GM23338 (cell line): ENCODE measurements at regions not wholly inside any gene's neighbourhood (a gene's known extent, or its start where the extent isn't known, plus 50 kb on each side); places are given as distances from the start of the nearest gene placed in this dataset.

Source experiments
- ATAC-seq: fragments of 200-7000 bp; cut with Tn5 transposase; 3 replicates; pipeline ENCODE4 v1.9.1; 2020
- DNase-seq: peaks from one replicate; pipeline ENCODE4 v3.0.0-alpha.2; 2015; ENCODE audit warnings: low spot score
- H2AFZ ChIP-seq: fragments of 200-600 bp; sonication (generic); 2 replicates; pipeline ENCODE4 v1.8.0; 2016; ENCODE audit warnings: antibody characterized with exemption, mild to moderate bottlenecking, moderate library complexity
- H3F3A ChIP-seq: fragments of 200-600 bp; sonication (generic); replicated peaks from 2 replicates; pipeline ENCODE4 v1.8.0; 2017; ENCODE audit warnings: antibody characterized with exemption, mixed run types, low read depth
- H3K27ac ChIP-seq: fragments of 200-600 bp; sonication (generic); 2 replicates; pipeline ENCODE4 v1.6.1; 2016; ENCODE audit warnings: low read depth
- H3K27me3 ChIP-seq: fragments of 200-600 bp; sonication (generic); 2 replicates; pipeline ENCODE4 v1.8.0; 2016; ENCODE audit warnings: mild to moderate bottlenecking, mixed run types, moderate library complexity; ENCODE audit not compliant: insufficient read depth
- H3K36me3 ChIP-seq: fragments of 200-600 bp; sonication (generic); 2 replicates; pipeline ENCODE4 v1.8.0; 2016; ENCODE audit warnings: mild to moderate bottlenecking; ENCODE audit not compliant: insufficient read depth
- H3K4me1 ChIP-seq: fragments of 200-600 bp; sonication (generic); 2 replicates; pipeline ENCODE4 v1.8.0; 2016; ENCODE audit warnings: mild to moderate bottlenecking, moderate library complexity; ENCODE audit not compliant: insufficient read depth
- H3K4me2 ChIP-seq: fragments of 200-600 bp; sonication (generic); 2 replicates; pipeline ENCODE4 v1.7.1; 2017; ENCODE audit warnings: mixed run types
- H3K4me3 ChIP-seq: fragments of 200-600 bp; sonication (generic); 2 replicates; pipeline ENCODE4 v1.6.1; 2016; ENCODE audit warnings: mixed run types
- H3K79me2 ChIP-seq: fragments of 200-600 bp; sonication (generic); replicated peaks from 2 replicates; pipeline ENCODE4 v1.8.0; 2017; ENCODE audit warnings: mild to moderate bottlenecking; ENCODE audit not compliant: insufficient read depth
- H3K9me2 ChIP-seq: fragments of 200-600 bp; sonication (generic); 2 replicates; pipeline ENCODE4 v1.8.0; 2017; ENCODE audit not compliant: insufficient read depth
- H4K20me1 ChIP-seq: fragments of 200-600 bp; sonication (generic); replicated peaks from 2 replicates; pipeline ENCODE4 v1.8.0; 2017; ENCODE audit warnings: mild to moderate bottlenecking; ENCODE audit not compliant: insufficient read depth
- H3K27ac Mint-ChIP-seq: 2 replicates; pipeline ENCODE4 v1.8.0; 2020; ENCODE audit warnings: inconsistent platforms, mild to moderate bottlenecking, moderate library complexity, mixed read lengths
- H3K27me3 Mint-ChIP-seq: 3 replicates; pipeline ENCODE4 v1.8.0; 2022; ENCODE audit warnings: low read depth, mild to moderate bottlenecking, moderate library complexity, mixed read lengths, inconsistent platforms; ENCODE audit not compliant: insufficient read depth, poor library complexity
- H3K36me3 Mint-ChIP-seq: 3 replicates; pipeline ENCODE4 v1.8.0; 2021; ENCODE audit warnings: low read depth, mild to moderate bottlenecking, inconsistent platforms, moderate library complexity, mixed read lengths
- H3K4me1 Mint-ChIP-seq: 3 replicates; pipeline ENCODE4 v1.8.0; 2020; ENCODE audit warnings: mild to moderate bottlenecking, inconsistent platforms, mixed read lengths
- H3K4me3 Mint-ChIP-seq: 3 replicates; pipeline ENCODE4 v1.8.0; 2021; ENCODE audit warnings: moderate library complexity, mild to moderate bottlenecking, inconsistent platforms, mixed read lengths
- H3K9me3 Mint-ChIP-seq: 3 replicates; pipeline ENCODE4 v1.8.0; 2020; ENCODE audit warnings: moderate library complexity, mild to moderate bottlenecking, inconsistent platforms, mixed read lengths
- EZH2 ChIP-seq: fragments of 200-600 bp; sonication (generic); IDR thresholded peaks from one replicate; pipeline ENCODE4 v1.8.0; 2017; ENCODE audit warnings: antibody characterized with exemption, mild to moderate bottlenecking, low read depth; ENCODE audit not compliant: unreplicated experiment
- EZH2phosphoT487 ChIP-seq: fragments of 200-600 bp; sonication (generic); IDR thresholded peaks from one replicate; pipeline ENCODE4 v1.8.1; 2018; ENCODE audit warnings: antibody characterized with exemption; ENCODE audit not compliant: unreplicated experiment
- JUNB ChIP-seq: IDR thresholded peaks from one replicate; pipeline ENCODE4 v1.6.1; 2016; ENCODE audit warnings: antibody characterized with exemption; ENCODE audit not compliant: unreplicated experiment
- NANOG ChIP-seq: IDR thresholded peaks from 2 replicates; pipeline ENCODE4 v1.6.1; 2016; ENCODE audit warnings: antibody characterized with exemption, borderline replicate concordance
- ZNF114 ChIP-seq: fragments of 250-450 bp; sonication (Bioruptor Pico); IDR thresholded peaks from 2 replicates; pipeline ENCODE4 v1.5.0; 2020; ENCODE audit warnings: mild to moderate bottlenecking, moderate library complexity
- TF ChIP-seq, protein P1 (sequence below): fragments of 250-450 bp; sonication (Bioruptor Pico); IDR thresholded peaks from 2 replicates; pipeline ENCODE4 v1.5.0; 2020; ENCODE audit warnings: mild to moderate bottlenecking, moderate library complexity
- TF ChIP-seq, protein P2 (sequence below), 2 experiments: fragments of 200-600 bp in 1 of 2; sonication (generic) in 1 of 2; conservative IDR thresholded peaks; 2 replicates each; pipeline versions ENCODE4 v1.5.1 to v1.6.1; 2016 to 2017; ENCODE audit warnings: antibody characterized with exemption in 2 of 2, low read depth in 2 of 2, mild to moderate bottlenecking in 2 of 2, moderate library complexity in 1 of 2
- TF ChIP-seq, protein P3 (sequence below): IDR thresholded peaks from 2 replicates; pipeline ENCODE4 v1.6.1; 2016; ENCODE audit warnings: antibody characterized with exemption
- TF ChIP-seq, protein P4 (sequence below): IDR thresholded peaks from one replicate; pipeline ENCODE4 v1.6.1; 2018; ENCODE audit warnings: antibody characterized with exemption; ENCODE audit not compliant: unreplicated experiment

DNA sequence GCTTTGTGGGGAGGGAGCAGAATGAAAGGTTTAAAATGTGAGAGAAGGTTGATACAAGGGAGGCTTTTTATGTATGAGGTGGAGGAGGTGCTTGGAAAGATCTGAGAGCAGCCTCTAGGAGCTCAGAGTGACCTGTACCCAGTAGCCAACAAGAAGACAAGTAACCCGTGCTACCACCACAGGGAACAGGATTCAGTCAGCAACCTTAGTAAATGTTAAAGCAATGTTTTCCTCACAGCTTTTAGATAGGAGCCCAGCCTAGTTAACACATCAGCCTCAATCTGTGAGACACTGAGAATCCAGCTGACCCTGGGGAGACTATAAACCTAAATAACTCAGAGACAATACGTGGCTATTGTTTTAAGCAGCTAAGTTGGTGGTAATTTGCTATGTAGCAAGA is 194.9 kb upstream of the NT5C1B start (continued):
- TF ChIP-seq, protein P1, sequence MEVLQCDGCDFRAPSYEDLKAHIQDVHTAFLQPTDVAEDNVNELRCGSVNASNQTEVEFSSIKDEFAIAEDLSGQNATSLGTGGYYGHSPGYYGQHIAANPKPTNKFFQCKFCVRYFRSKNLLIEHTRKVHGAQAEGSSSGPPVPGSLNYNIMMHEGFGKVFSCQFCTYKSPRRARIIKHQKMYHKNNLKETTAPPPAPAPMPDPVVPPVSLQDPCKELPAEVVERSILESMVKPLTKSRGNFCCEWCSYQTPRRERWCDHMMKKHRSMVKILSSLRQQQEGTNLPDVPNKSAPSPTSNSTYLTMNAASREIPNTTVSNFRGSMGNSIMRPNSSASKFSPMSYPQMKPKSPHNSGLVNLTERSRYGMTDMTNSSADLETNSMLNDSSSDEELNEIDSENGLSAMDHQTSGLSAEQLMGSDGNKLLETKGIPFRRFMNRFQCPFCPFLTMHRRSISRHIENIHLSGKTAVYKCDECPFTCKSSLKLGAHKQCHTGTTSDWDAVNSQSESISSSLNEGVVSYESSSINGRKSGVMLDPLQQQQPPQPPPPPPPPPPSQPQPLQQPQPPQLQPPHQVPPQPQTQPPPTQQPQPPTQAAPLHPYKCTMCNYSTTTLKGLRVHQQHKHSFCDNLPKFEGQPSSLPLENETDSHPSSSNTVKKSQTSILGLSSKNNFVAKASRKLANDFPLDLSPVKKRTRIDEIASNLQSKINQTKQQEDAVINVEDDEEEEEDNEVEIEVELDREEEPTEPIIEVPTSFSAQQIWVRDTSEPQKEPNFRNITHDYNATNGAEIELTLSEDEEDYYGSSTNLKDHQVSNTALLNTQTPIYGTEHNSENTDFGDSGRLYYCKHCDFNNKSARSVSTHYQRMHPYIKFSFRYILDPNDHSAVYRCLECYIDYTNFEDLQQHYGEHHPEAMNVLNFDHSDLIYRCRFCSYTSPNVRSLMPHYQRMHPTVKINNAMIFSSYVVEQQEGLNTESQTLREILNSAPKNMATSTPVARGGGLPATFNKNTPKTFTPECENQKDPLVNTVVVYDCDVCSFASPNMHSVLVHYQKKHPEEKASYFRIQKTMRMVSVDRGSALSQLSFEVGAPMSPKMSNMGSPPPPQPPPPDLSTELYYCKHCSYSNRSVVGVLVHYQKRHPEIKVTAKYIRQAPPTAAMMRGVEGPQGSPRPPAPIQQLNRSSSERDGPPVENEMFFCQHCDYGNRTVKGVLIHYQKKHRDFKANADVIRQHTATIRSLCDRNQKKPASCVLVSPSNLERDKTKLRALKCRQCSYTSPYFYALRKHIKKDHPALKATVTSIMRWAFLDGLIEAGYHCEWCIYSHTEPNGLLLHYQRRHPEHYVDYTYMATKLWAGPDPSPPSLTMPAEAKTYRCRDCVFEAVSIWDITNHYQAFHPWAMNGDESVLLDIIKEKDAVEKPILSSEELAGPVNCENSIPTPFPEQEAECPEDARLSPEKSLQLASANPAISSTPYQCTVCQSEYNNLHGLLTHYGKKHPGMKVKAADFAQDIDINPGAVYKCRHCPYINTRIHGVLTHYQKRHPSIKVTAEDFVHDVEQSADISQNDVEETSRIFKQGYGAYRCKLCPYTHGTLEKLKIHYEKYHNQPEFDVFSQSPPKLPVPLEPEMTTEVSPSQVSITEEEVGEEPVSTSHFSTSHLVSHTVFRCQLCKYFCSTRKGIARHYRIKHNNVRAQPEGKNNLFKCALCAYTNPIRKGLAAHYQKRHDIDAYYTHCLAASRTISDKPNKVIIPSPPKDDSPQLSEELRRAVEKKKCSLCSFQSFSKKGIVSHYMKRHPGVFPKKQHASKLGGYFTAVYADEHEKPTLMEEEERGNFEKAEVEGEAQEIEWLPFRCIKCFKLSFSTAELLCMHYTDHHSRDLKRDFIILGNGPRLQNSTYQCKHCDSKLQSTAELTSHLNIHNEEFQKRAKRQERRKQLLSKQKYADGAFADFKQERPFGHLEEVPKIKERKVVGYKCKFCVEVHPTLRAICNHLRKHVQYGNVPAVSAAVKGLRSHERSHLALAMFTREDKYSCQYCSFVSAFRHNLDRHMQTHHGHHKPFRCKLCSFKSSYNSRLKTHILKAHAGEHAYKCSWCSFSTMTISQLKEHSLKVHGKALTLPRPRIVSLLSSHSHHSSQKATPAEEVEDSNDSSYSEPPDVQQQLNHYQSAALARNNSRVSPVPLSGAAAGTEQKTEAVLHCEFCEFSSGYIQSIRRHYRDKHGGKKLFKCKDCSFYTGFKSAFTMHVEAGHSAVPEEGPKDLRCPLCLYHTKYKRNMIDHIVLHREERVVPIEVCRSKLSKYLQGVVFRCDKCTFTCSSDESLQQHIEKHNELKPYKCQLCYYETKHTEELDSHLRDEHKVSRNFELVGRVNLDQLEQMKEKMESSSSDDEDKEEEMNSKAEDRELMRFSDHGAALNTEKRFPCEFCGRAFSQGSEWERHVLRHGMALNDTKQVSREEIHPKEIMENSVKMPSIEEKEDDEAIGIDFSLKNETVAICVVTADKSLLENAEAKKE (CRISPR knock-in tag), result no peak
- no peak for TF ChIP-seq ZNF114 (CRISPR knock-in tag)
- TF ChIP-seq, protein P2, sequence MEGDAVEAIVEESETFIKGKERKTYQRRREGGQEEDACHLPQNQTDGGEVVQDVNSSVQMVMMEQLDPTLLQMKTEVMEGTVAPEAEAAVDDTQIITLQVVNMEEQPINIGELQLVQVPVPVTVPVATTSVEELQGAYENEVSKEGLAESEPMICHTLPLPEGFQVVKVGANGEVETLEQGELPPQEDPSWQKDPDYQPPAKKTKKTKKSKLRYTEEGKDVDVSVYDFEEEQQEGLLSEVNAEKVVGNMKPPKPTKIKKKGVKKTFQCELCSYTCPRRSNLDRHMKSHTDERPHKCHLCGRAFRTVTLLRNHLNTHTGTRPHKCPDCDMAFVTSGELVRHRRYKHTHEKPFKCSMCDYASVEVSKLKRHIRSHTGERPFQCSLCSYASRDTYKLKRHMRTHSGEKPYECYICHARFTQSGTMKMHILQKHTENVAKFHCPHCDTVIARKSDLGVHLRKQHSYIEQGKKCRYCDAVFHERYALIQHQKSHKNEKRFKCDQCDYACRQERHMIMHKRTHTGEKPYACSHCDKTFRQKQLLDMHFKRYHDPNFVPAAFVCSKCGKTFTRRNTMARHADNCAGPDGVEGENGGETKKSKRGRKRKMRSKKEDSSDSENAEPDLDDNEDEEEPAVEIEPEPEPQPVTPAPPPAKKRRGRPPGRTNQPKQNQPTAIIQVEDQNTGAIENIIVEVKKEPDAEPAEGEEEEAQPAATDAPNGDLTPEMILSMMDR (conservative IDR thresholded peaks at IDR 0.05; ENCODE audit: low read depth in 2 of 2), result no peak
- TF ChIP-seq EZH2phosphoT487, result no peak
- TF ChIP-seq JUNB, result no peak
- TF ChIP-seq EZH2, result no peak

DNA sequence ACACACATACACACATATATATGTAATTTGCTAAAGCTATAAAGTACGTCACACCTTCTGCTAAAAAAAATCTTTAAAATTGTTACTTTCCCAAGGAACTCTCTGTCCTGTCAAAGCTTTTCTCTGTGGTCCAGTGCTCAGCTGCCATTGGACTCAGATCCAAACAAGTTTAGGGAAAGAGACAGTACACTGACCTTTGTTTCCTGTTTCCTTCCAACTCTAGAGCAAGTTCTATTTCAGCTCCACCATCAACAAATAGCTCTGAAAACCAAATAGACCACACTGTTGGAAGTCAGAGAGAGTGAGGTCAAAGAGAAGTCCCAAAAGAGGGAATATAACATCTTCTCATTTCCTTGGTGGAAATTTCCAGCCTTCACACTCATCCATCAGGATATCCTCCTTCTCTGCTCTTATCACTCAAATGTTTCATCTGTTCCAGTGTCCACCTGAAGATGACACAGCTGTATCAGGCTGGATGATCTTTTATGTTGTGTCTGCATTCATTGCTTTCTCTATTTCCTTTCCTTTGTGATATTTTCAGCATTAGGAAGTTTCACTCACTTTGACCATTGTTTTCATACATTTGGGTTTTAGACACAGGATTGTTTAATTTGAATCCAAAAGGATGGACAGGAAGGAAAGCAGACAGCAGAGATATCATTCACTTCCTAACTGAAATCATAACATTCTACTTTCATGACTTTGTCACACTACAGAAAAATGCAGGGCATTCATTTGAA is 192.3 kb upstream of the NT5C1B start:
- no peak for ATAC-seq
- H3K4me3 Mint-ChIP-seq, result no peak overlapping the region
- TF ChIP-seq NANOG (no peak), JUNB (no peak), EZH2phosphoT487 (no peak)
- TF ChIP-seq, protein P3, sequence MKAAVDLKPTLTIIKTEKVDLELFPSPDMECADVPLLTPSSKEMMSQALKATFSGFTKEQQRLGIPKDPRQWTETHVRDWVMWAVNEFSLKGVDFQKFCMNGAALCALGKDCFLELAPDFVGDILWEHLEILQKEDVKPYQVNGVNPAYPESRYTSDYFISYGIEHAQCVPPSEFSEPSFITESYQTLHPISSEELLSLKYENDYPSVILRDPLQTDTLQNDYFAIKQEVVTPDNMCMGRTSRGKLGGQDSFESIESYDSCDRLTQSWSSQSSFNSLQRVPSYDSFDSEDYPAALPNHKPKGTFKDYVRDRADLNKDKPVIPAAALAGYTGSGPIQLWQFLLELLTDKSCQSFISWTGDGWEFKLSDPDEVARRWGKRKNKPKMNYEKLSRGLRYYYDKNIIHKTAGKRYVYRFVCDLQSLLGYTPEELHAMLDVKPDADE, result no peak
- TF ChIP-seq, protein P4, sequence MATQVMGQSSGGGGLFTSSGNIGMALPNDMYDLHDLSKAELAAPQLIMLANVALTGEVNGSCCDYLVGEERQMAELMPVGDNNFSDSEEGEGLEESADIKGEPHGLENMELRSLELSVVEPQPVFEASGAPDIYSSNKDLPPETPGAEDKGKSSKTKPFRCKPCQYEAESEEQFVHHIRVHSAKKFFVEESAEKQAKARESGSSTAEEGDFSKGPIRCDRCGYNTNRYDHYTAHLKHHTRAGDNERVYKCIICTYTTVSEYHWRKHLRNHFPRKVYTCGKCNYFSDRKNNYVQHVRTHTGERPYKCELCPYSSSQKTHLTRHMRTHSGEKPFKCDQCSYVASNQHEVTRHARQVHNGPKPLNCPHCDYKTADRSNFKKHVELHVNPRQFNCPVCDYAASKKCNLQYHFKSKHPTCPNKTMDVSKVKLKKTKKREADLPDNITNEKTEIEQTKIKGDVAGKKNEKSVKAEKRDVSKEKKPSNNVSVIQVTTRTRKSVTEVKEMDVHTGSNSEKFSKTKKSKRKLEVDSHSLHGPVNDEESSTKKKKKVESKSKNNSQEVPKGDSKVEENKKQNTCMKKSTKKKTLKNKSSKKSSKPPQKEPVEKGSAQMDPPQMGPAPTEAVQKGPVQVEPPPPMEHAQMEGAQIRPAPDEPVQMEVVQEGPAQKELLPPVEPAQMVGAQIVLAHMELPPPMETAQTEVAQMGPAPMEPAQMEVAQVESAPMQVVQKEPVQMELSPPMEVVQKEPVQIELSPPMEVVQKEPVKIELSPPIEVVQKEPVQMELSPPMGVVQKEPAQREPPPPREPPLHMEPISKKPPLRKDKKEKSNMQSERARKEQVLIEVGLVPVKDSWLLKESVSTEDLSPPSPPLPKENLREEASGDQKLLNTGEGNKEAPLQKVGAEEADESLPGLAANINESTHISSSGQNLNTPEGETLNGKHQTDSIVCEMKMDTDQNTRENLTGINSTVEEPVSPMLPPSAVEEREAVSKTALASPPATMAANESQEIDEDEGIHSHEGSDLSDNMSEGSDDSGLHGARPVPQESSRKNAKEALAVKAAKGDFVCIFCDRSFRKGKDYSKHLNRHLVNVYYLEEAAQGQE, result no peak

More for the DNA sequence above, 192.3 kb upstream of the NT5C1B start:
- no peaks in the 10 kb centered on the region for H3K79me2 ChIP-seq
- Mint-ChIP-seq H3K4me1 (no peaks in the 10 kb centered on the region), H3K27ac (no peak overlapping the region), H3K27me3 (peaks cover 21% of the 10 kb centered on the region), H3K9me3 (no peaks in the 10 kb centered on the region), H3K36me3 (no peaks in the 10 kb centered on the region)
- H2AFZ ChIP-seq, result no peak overlapping the region
- H3K9me2 ChIP-seq, result no peaks in the 10 kb centered on the region
- no peak overlapping the region for H3K4me2 ChIP-seq
- no peak for DNase-seq
- H3F3A ChIP-seq, result no peaks in the 10 kb centered on the region
- no peaks in the 10 kb centered on the region for H4K20me1 ChIP-seq
- no peak overlapping the region for H3K27ac ChIP-seq
- no peak overlapping the region for H3K4me3 ChIP-seq
- no peaks in the 10 kb centered on the region for H3K4me1 ChIP-seq
- H3K27me3 ChIP-seq, result peaks cover 38% of the 10 kb centered on the region
- H3K36me3 ChIP-seq, result no peaks in the 10 kb centered on the region
